IMR-90 (cell line): ENCODE measurements at regions not wholly inside any gene's neighbourhood (a gene's known extent, or its start where the extent isn't known, plus 50 kb on each side); places are given as distances from the start of the nearest gene placed in this dataset.

ENCODE experiments used
- ATAC-seq: fragments of 200-7000 bp; cut with Tn5 transposase; 2 replicates; pipeline ENCODE4 v1.9.1; 2020; ENCODE audit warnings: low read depth, mild to moderate bottlenecking, moderate library complexity
- BruUV-seq: library from RNA; stranded (reverse); fragments of 400-500 nt; replicated peaks from 2 replicates; lab custom pipeline; 2021; lab: Mats Ljungman, UMichigan
- CTCF ChIA-PET: fragments of 300-600 bp; formaldehyde crosslinking; extraction: SDS; loops from one replicate; lab custom pipeline; 2021; ENCODE audit warnings: antibody characterized with exemption; lab: Yijun Ruan, JAX
- POLR2A ChIA-PET: fragments of 300-600 bp; sonication (Branson Sonifier 250); formaldehyde crosslinking; loops from one replicate; lab custom pipeline; 2022; ENCODE audit warnings: antibody characterized with exemption; ENCODE audit not compliant: unreplicated experiment; lab: Charles Lee
- DNase-seq: peaks from one replicate; pipeline ENCODE4 v3.0.0; 2013
- H2AFZ ChIP-seq: replicated peaks from 2 replicates; pipeline ENCODE3; 2013; ENCODE audit warnings: low read length, mild to moderate bottlenecking; ENCODE audit not compliant: poor library complexity
- H2AK5ac ChIP-seq: 2 replicates; pipeline ENCODE4 v1.6.1; 2013; ENCODE audit warnings: low read depth, low read length, inconsistent platforms
- H2AK9ac ChIP-seq: replicated peaks from 2 replicates; pipeline ENCODE3; 2013; ENCODE audit warnings: mild to moderate bottlenecking, low read depth, low read length, moderate library complexity; ENCODE audit not compliant: poor library complexity
- H2BK120ac ChIP-seq: 2 replicates; pipeline ENCODE4 v1.6.1; 2013; ENCODE audit warnings: low read depth, low read length, inconsistent platforms
- H2BK15ac ChIP-seq: 3 replicates; pipeline ENCODE4 v1.6.1; 2013; ENCODE audit warnings: low read depth, low read length, inconsistent platforms
- H2BK20ac ChIP-seq: 2 replicates; pipeline ENCODE4 v1.6.1; 2013; ENCODE audit warnings: low read depth, mild to moderate bottlenecking, inconsistent platforms, low read length, moderate library complexity
- H2BK5ac ChIP-seq: 2 replicates; pipeline ENCODE4 v1.6.1; 2013; ENCODE audit warnings: mild to moderate bottlenecking, low read depth, low read length, inconsistent platforms; ENCODE audit not compliant: poor library complexity, severe bottlenecking
- H3K14ac ChIP-seq: replicated peaks from 2 replicates; pipeline ENCODE4 v1.6.1; 2013; ENCODE audit warnings: low read depth, low read length, inconsistent platforms
- H3K18ac ChIP-seq: 2 replicates; pipeline ENCODE4 v1.6.1; 2013; ENCODE audit warnings: low read depth, low read length, control low read depth
- H3K23ac ChIP-seq: 2 replicates; pipeline ENCODE4 v1.6.1; 2013; ENCODE audit warnings: low read depth, low read length, inconsistent platforms
- H3K27ac ChIP-seq: 2 replicates; pipeline ENCODE4 v1.5.1; 2013; ENCODE audit warnings: mild to moderate bottlenecking, control low read depth, low read length; ENCODE audit not compliant: insufficient read depth
- H3K27me3 ChIP-seq: 2 replicates; pipeline ENCODE4 v1.6.1; 2013; ENCODE audit warnings: low read length; ENCODE audit not compliant: control insufficient read depth, insufficient read depth
- H3K36me3 ChIP-seq: 2 replicates; pipeline ENCODE4 v1.6.1; 2013; ENCODE audit warnings: low read length, mixed read lengths; ENCODE audit not compliant: control insufficient read depth, insufficient read depth
- H3K4ac ChIP-seq: 2 replicates; pipeline ENCODE4 v1.6.1; 2013; ENCODE audit warnings: low read depth, low read length, inconsistent platforms
- H3K4me1 ChIP-seq: 2 replicates; pipeline ENCODE4 v1.6.1; 2013; ENCODE audit warnings: low read length, mixed read lengths; ENCODE audit not compliant: control insufficient read depth, insufficient read depth
- H3K4me2 ChIP-seq: 2 replicates; pipeline ENCODE4 v1.6.1; 2013; ENCODE audit warnings: low read depth, mild to moderate bottlenecking, control low read depth, low read length, moderate library complexity
- H3K4me3 ChIP-seq: 2 replicates; pipeline ENCODE4 v1.5.1; 2013; ENCODE audit warnings: low read depth, mild to moderate bottlenecking, control low read depth, low read length, moderate library complexity; ENCODE audit not compliant: insufficient read depth
- H3K56ac ChIP-seq: 2 replicates; pipeline ENCODE4 v1.6.1; 2013; ENCODE audit warnings: low read length, inconsistent platforms; ENCODE audit not compliant: insufficient read depth; ENCODE audit errors: extremely low read depth
- H3K79me1 ChIP-seq, 2 experiments: 2 replicates each; pipeline ENCODE4 v1.6.1; 2013; ENCODE audit warnings: low read length in 2 of 2, inconsistent platforms in 1 of 2, low read depth in 1 of 2
- H3K9ac ChIP-seq: 2 replicates; pipeline ENCODE4 v1.6.1; 2013; ENCODE audit warnings: low read depth, low read length, control low read depth
- H3K9me1 ChIP-seq: 2 replicates; pipeline ENCODE4 v1.6.1; 2013; ENCODE audit warnings: low read length, inconsistent platforms; ENCODE audit not compliant: insufficient read depth
- H3K9me3 ChIP-seq: 2 replicates; pipeline ENCODE4 v1.6.1; 2013; ENCODE audit warnings: low read length; ENCODE audit not compliant: control insufficient read depth, insufficient read depth
- H4K20me1 ChIP-seq: 2 replicates; pipeline ENCODE4 v1.6.1; 2013; ENCODE audit warnings: low read length, inconsistent platforms; ENCODE audit not compliant: insufficient read depth
- H4K5ac ChIP-seq: 2 replicates; pipeline ENCODE4 v1.6.1; 2013; ENCODE audit warnings: mild to moderate bottlenecking, low read depth, low read length, control low read depth
- H4K8ac ChIP-seq, 2 experiments: 2 replicates each; pipeline ENCODE4 v1.6.1; 2013; ENCODE audit warnings: low read depth in 2 of 2, low read length in 2 of 2, control low read depth in 1 of 2, inconsistent platforms in 1 of 2
- H4K91ac ChIP-seq: 2 replicates; pipeline ENCODE4 v1.6.1; 2013; ENCODE audit warnings: low read depth, low read length, inconsistent platforms; ENCODE audit not compliant: insufficient read depth
- BHLHE40 ChIP-seq: fragments of 150-350 bp; IDR thresholded peaks from 2 replicates; pipeline ENCODE4 v1.6.1; 2016; ENCODE audit warnings: mild to moderate bottlenecking, low read depth, low read length
- CEBPB ChIP-seq: IDR thresholded peaks from 2 replicates; pipeline ENCODE4 v1.6.1; 2012; ENCODE audit warnings: low read depth, low read length, improper control_type of control experiment
- CHD1 ChIP-seq: IDR thresholded peaks from 2 replicates; pipeline ENCODE4 v1.6.1; 2012; ENCODE audit warnings: low read depth, low read length, improper control_type of control experiment
- CTCF ChIP-seq: conservative IDR thresholded peaks from 2 replicates; pipeline ENCODE4 v1.5.1; 2012; ENCODE audit warnings: mild to moderate bottlenecking, low read depth, low read length, improper control_type of control experiment
- ELK1 ChIP-seq: fragments of 150-350 bp; IDR thresholded peaks from 2 replicates; pipeline ENCODE4 v1.6.1; 2016; ENCODE audit warnings: low read depth, mild to moderate bottlenecking, low read length, moderate library complexity, borderline replicate concordance
- FOS ChIP-seq: fragments of 150-350 bp; IDR thresholded peaks from 2 replicates; pipeline ENCODE4 v1.6.1; 2016; ENCODE audit warnings: low read depth, low read length
- MAFK ChIP-seq: IDR thresholded peaks from 2 replicates; pipeline ENCODE4 v1.6.1; 2012; ENCODE audit warnings: low read depth, low read length, improper control_type of control experiment
- MAZ ChIP-seq: IDR thresholded peaks from 2 replicates; pipeline ENCODE4 v1.6.1; 2012; ENCODE audit warnings: low read depth, mild to moderate bottlenecking, low read length, improper control_type of control experiment, moderate library complexity, borderline replicate concordance
- MXI1 ChIP-seq: IDR thresholded peaks from 2 replicates; pipeline ENCODE4 v1.6.1; 2012; ENCODE audit warnings: low read depth, mild to moderate bottlenecking, low read length, moderate library complexity, borderline replicate concordance
- NFE2L2 ChIP-seq: fragments of 150-350 bp; IDR thresholded peaks from 2 replicates; pipeline ENCODE4 v1.6.1; 2016; ENCODE audit warnings: low read depth, mild to moderate bottlenecking, low read length
- POLR2A ChIP-seq: IDR thresholded peaks from 2 replicates; pipeline ENCODE4 v1.6.1; 2012; ENCODE audit warnings: mild to moderate bottlenecking, low read depth, low read length
- RAD21 ChIP-seq: IDR thresholded peaks from 2 replicates; pipeline ENCODE4 v1.6.1; 2012; ENCODE audit warnings: low read length, improper control_type of control experiment
- RCOR1 ChIP-seq: IDR thresholded peaks from 2 replicates; pipeline ENCODE4 v1.6.1; 2012; ENCODE audit warnings: mild to moderate bottlenecking, low read length, improper control_type of control experiment; ENCODE audit not compliant: insufficient replicate concordance
- RFX5 ChIP-seq: IDR thresholded peaks from 2 replicates; pipeline ENCODE4 v1.8.0; 2012; ENCODE audit warnings: low read depth, mild to moderate bottlenecking, low read length, moderate library complexity
- SMC3 ChIP-seq: fragments of 150-350 bp; IDR thresholded peaks from 2 replicates; pipeline ENCODE4 v1.6.1; 2016; ENCODE audit warnings: low read depth, mild to moderate bottlenecking, antibody characterized with exemption, low read length, moderate library complexity
- WGBS, 2 experiments: methylation state at CpG; one replicate each; pipeline versions ENCODE4 v1.1.5 to v1.1.7; 2013; ENCODE audit warnings: missing lambda C conversion rate in 2 of 2; ENCODE audit not compliant: insufficient read length in 1 of 2; ENCODE audit errors: extremely low coverage in 2 of 2; 5-methylcytosine and 5-hydroxymethylcytosine counted together
- dilution Hi-C: fragments of 300-500 bp; cut with HindIII; formaldehyde crosslinking; loops from one replicate; pipeline ENCODE4 v1.14.3; 2018; ENCODE audit warnings: low sequenced_read_pairs; ENCODE audit not compliant: unreplicated experiment
- in situ Hi-C: fragments of 300-500 bp; cut with MboI; formaldehyde crosslinking; loops from 3 replicates; pipeline ENCODE4 v1.14.3; 2019; ENCODE audit warnings: low sequenced_read_pairs, inconsistent platforms, mixed read lengths
- intact Hi-C: fragments of 100-400 bp; cut with micrococcal nuclease; formaldehyde crosslinking; loops from 2 replicates; pipeline ENCODE4 v1.10.0; 2022
- TF ChIP-seq, protein P1 (sequence below): fragments of 150-350 bp; IDR thresholded peaks from 2 replicates; pipeline ENCODE4 v1.6.1; 2017; ENCODE audit warnings: mild to moderate bottlenecking, antibody characterized with exemption, low read length, low read depth

- Histone ChIP-seq H3K27ac (no peak overlapping the region), H3K9me3 (peaks cover 6% of the 10 kb centered on the region), H3K79me1 (no peaks in the 10 kb centered on the region), H3K23ac (no peak overlapping the region), H4K91ac (no peak overlapping the region), H3K9ac (no peak overlapping the region), H3K4me1 (no peaks in the 10 kb centered on the region), H4K5ac (no peak overlapping the region), H2BK120ac (no peak overlapping the region), H3K4me2 (no peak overlapping the region), H3K56ac (no peak overlapping the region), H2AFZ (no peak overlapping the region), H2AK9ac (no peak overlapping the region), H3K36me3 (no peaks in the 10 kb centered on the region), H3K4ac (no peak overlapping the region), H4K8ac (no peak overlapping the region), H2BK5ac (no peak overlapping the region), H3K27me3 (peaks cover 32% of the 10 kb centered on the region), H4K20me1 (no peaks in the 10 kb centered on the region), H3K9me1 (no peaks in the 10 kb centered on the region), H3K4me3 (no peak overlapping the region), H2AK5ac (no peak overlapping the region), H3K18ac (no peak overlapping the region), H2BK15ac (no peak overlapping the region), H3K14ac (no peak overlapping the region), H2BK20ac (no peak overlapping the region)
- dilution Hi-C loops: no loop called here
- ATAC-seq: no peak
- no TSS peak for BruUV-seq
- 40% methylated on average over 1 of the region's 7 CpGs; no CpG with 5 or more reads in 1 of the 2 experiments for WGBS, 2 experiments
- TF ChIP-seq, protein P1, sequence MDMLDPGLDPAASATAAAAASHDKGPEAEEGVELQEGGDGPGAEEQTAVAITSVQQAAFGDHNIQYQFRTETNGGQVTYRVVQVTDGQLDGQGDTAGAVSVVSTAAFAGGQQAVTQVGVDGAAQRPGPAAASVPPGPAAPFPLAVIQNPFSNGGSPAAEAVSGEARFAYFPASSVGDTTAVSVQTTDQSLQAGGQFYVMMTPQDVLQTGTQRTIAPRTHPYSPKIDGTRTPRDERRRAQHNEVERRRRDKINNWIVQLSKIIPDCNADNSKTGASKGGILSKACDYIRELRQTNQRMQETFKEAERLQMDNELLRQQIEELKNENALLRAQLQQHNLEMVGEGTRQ: no peak
- no peak for TF ChIP-seq NFE2L2
- TF ChIP-seq CEBPB: no peak
- no peak for TF ChIP-seq CTCF
- TF ChIP-seq BHLHE40: no peak
- no peak for TF ChIP-seq RFX5
- TF ChIP-seq RCOR1: no peak
- no peak for TF ChIP-seq MAZ
- TF ChIP-seq FOS: no peak
- no peak for TF ChIP-seq MXI1
- TF ChIP-seq POLR2A: no peak
- TF ChIP-seq MAFK: no peak
- TF ChIP-seq CHD1: no peak
- no peak for TF ChIP-seq SMC3
- TF ChIP-seq ELK1: no peak
- no peak for TF ChIP-seq RAD21
- POLR2A ChIA-PET: no interaction called here
- DNase-seq: no peak
- CTCF ChIA-PET: no interaction called here
- intact Hi-C loops: no loop called here
- in situ Hi-C loops: no loop called here
Measured at GRCh38 chr9:38202336-38202938, 133.4 kb upstream of the SHB start.
